NOMO-1 treated with dmso at 0.1 percent for 144 hours (cell line): ENCODE measurements at regions not wholly inside any gene's neighbourhood (a gene's known extent, or its start where the extent isn't known, plus 50 kb on each side); places are given as distances from the start of the nearest gene placed in this dataset.
"Not testable (repeated sequence)": the region's sequence is repeated elsewhere in the genome, so short reads cannot be mapped to it uniquely, and the experiment has no call there.

Source experiments
- DNase-seq: peaks from one replicate; lab custom pipeline; 2025; ENCODE audit not compliant: unreplicated experiment; lab: John Stamatoyannopoulos, UW

DNA sequence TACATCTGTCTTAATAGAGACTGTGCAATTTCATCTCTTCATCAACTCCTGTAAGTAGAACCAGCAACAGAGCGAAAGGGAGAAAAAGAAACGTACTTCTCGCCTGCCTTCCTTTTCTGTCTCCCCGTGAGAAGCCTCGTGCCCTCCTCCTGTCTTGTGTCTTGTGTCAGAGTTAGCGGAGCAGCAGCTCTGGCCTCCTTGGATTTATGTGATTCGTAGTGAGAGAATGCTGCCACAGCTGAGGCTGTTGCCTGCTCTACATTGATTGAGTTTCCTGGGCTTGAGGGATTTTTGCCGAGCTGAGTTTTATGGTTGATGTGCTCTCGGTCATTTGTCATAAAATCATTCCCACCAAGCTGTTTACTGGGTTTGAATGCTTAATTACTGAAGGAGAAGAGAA lies 579.1 kb upstream of the RBFOX1 start:
- DNase-seq, result no peak

DNA sequence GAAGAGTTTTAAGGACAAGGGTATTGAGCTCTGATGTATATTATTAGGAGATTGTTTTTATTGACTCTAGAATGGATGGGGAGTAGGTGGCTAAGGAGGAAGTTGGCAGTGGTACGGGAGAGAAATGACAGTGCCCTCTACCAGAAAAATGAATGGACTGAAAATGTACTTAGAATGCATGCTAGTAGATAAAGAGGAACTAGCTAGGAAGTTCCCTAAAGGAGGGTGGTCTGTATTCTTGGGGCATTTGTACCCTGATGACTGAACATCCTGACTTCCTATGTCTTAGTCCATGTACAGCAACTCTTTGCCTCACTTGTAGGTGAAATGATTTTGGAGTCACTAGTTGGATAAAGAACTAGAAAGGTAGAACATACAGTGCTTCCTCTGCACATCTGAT lies 581.5 kb upstream of the RBFOX1 start:
- DNase-seq, result no peak

DNA sequence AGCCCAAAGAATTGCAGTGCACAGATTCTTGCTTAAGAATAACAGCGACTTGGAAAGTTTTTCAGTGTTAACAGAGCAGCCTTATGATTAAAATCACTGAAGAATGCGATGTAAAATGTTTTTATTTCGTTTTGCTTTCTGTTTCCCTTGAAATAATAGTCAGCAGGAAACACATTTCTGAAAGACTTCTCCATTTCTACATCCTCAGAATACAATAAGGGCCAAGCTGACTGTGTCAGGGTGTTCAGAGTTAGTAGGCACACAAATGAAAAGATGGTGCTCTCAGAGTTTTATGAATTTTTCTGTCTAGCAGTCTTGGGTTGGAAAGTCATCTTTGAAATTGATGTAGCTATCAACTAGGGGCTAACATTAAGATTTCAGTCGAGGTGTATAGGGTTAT lies 582.9 kb upstream of the RBFOX1 start:
- no peak for DNase-seq

DNA sequence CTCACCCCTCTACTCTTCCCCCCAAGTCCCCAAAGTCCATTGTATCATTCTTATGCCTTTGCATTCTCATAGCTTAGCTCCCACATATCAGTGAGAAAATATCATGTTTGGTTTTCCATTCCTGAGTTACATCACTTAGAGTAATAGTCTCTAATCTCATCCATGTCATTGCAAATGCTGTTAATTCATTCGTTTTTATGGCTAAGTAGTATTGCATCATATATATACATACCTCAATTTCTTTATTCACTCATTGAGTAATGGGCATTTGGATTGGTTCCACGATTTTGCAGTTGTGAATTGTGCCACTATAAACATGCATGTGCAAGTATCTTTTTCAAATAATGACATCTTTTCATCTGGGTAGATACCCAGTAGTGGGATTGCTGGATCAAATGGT lies 596.3 kb upstream of the RBFOX1 start:
- not testable (repeated sequence) for DNase-seq

DNA sequence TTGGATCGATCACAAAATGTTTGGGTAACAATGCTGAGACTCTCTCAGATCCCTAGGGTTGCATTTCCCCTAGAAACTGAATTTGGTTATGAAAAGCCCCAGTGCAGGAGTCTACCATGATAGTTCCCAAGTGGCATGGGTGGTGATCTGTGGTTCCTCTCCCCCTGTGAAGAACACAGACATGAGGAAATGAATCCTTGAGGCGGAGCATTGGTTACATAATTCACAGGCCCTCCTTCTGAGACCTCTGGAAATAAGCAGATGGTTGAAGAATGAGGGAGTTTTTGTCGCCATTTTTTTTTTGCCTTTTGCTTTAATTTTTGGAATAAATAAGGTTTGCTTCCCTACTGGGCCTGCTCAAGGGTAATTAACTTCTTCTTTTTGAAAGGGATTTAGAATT lies 597.0 kb upstream of the RBFOX1 start:
- no peak for DNase-seq

DNA sequence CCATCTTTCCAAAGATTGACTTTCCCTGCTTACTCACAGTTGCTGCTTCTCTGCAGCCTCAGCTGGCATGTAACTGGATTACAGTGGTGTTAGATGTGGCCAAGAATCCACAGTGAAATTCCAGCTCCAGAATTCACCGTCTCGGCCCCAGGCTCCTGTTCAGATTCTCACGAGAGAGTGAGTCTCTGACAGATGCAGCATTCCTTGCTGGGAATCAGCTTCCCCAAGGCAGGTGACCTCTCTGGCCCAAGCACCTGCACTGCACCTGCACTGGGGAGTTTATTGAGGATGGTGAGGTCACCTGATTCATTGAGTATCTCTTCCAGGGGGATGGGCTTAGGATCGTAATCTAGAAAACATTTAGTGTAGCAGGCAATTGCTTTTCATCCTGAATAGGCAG lies 600.5 kb upstream of the RBFOX1 start:
- no peak for DNase-seq

DNA sequence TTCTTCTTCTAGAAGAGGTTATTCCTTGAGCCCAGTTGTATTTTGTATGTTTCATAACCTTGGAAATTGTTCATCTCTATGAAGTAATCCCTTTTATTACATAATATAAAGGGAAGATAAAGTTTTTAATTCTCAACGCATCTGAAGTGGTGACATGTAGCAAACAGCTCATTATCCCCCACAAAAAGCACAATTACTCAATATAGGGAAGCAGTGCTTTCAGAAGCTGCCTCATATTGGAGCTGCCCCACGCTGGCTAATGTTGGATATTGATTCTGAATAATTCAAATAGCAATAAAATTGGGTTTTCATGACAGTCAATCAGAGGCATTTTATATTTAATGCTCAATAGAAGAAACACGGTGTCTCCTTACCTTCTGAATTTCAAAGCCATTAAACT lies 604.3 kb upstream of the RBFOX1 start:
- no peak for DNase-seq

DNA sequence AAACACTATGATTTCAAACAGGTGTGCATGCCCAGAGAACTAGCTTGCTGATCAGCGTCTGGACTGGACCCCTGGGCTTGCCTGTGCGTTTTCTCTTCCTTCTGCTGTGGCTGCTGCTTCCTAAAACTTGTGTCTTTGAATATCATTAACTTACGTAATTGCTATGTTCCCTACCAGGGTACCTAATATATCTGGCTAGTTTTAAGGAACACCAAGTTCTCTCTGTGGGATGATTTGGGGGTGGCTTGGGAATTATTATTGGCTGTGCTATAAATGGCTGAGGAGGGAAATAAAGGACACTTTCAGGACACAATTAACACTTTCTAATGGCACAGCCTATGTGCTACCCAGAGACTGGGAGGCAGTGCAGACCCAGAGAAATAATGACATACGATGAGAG lies 606.0 kb upstream of the RBFOX1 start:
- no peak for DNase-seq

- no peak for DNase-seq
Measured at GRCh38 chr16:6725634-6726331, 606.9 kb upstream of the RBFOX1 start.

- DNase-seq, result not testable (repeated sequence)
Measured at GRCh38 chr16:6725206-6725605, 607.4 kb upstream of the RBFOX1 start.

DNA sequence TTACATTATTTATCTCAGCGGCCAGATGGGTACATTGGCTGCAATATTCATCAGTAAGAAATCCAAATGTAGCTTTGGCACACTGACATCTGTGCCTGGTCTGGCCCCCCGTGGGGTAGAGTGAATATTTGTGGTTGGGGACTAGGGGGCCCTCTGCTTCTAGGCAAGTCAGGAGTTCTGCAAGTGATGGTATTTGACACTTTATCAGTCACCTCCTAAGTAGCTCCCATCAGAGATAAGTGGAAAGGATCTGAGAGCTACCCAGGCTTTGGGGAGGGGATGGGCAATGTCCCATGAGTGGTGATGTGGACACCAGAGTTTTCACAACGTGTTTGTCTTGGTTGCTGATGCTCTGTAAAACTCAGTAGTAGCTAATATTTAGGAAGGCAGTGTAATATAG lies 609.9 kb upstream of the RBFOX1 start:
- no peak for DNase-seq

- DNase-seq, result no peak
Measured at GRCh38 chr16:6714510-6714909, 618.1 kb upstream of the RBFOX1 start.

GRCh38 chr16:6709736-6710135 lies 622.9 kb upstream of the RBFOX1 start:
- DNase-seq, result no peak

- no peak for DNase-seq
Measured at GRCh38 chr16:6708576-6709215, 623.9 kb upstream of the RBFOX1 start.

DNA sequence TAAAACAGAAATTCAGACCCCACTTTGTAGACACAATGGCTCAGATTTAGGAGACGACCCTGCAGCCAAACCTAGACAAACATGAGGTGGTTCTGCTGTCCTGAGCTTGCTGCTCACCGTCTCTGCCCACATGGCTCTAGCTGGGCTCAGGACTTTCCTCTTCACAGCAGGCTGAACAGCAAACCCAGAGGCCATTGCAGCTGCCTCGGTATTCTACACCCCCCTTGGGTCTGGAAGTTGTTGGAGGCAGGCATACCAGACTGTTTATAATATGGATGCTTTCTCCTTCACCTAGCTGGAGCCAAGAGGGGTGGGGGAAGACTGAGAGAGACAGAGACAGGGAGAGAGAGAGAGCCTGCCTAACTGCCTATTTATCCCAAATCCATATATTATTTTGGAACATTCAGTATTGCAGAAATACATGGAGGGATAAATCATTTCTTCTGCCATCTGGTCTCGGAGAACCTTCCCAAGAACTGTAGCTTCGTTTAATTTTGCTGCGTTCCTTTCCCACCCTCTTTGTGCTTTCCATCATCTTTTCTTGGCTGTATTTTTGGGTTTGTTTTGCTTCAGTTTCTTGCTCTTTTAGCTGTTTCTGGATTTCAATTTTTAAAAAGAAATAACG lies 628.2 kb upstream of the RBFOX1 start:
- DNase-seq, result no peak

DNA sequence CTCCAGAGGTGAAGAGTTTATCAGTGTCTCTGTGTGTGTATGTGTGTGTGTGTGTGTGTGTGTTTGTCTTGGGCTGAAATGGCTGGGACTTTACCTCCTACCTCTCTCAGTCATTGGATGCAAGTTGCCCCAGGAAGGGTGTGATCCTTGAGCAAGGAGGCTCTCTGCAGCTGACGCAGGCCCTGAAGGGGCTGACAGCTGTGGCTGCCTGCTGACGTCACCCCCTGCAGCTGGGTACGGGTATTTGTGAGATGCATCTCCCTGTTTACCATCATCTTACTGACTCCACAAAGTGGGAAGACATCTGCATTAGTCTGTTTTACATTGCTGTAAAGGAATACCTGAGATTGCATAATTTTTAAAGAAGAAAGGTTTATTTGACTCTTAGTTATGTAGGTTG lies 631.5 kb upstream of the RBFOX1 start:
- DNase-seq, result no peak

GRCh38 chr16:6698548-6698947 lies 634.1 kb upstream of the RBFOX1 start:
- no peak for DNase-seq

DNA sequence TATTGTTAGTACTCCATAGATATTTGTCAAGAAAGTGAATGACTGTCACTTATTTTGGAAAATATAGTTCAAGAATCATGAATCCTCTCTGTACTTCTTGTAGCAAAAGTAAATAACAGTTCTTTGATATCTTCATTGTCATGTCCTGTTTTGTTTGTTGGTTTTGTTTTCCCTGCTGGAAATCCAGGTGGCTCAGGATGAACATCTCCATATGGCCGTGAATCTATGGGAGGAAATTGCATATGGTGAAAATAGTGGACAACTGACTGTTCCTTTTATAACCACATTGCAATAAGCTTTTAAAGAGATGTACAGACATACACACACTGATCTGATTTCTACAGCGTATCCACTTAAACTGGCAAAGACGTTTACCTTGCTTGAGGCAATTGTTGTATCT lies 637.0 kb upstream of the RBFOX1 start:
- DNase-seq, result no peak

DNA sequence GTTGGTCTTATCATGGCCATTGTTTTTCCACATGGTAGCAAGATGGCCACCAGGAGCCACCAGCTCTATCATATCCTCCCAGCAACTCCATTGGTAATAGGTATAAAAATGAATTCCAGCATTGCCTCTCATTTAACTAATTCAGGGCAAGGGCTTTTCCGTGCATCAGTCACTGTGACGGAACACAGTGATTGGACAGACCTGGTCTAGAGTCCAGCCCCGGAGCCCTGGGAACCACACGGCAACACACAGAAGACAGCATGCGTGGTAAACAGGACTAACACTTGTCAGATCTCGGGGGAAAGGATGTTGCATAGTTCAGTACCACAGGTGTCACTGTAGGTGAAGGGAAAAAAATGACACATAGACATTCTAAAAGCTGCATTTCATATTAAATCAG lies 638.0 kb upstream of the RBFOX1 start:
- DNase-seq, result no peak

GRCh38 chr16:6693418-6693817 lies 639.2 kb upstream of the RBFOX1 start:
- not testable (repeated sequence) for DNase-seq

GRCh38 chr16:6692874-6693273 lies 639.8 kb upstream of the RBFOX1 start:
- no peak for DNase-seq

DNA sequence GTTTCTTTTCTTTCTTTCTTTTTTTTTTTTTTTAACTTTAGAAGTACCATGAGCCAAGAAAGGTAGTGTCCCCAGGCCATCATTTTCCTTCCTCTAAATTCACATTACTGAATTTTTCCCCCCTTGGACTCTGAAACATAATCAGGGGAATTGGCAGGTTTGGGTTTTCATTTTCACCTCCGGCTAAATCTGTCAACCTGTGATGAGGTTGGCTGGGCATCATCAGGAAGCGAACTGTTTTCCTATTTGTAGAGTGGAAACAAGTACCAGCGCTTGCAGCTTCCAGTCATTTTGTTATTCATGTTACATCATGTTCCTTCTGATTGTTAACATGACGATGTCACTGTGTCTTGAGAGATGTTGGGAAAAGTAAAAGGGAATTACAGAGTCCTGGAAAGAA lies 641.9 kb upstream of the RBFOX1 start:
- DNase-seq, result no peak

- no peak for DNase-seq
Measured at GRCh38 chr16:6689643-6690042, 643.0 kb upstream of the RBFOX1 start.
